KMS-11 (cell line): ENCODE measurements at regions not wholly inside any gene's neighbourhood (a gene's known extent, or its start where the extent isn't known, plus 50 kb on each side); places are given as distances from the start of the nearest gene placed in this dataset.

Experiments
- H2AFZ ChIP-seq: fragments of 200-600 bp; sonication (generic); 2 replicates; pipeline ENCODE4 v1.6.1; 2016; ENCODE audit warnings: antibody characterized with exemption, mixed run types, low read depth
- H3K27ac ChIP-seq: fragments of 200-600 bp; sonication (generic); 2 replicates; pipeline ENCODE4 v1.6.1; 2016; ENCODE audit warnings: mild to moderate bottlenecking, mixed run types
- H3K27me3 ChIP-seq: fragments of 200-600 bp; sonication (generic); 2 replicates; pipeline ENCODE4 v1.6.1; 2017; ENCODE audit warnings: mild to moderate bottlenecking, low read depth, mixed run types, moderate library complexity; ENCODE audit not compliant: insufficient read depth
- H3K36me3 ChIP-seq: fragments of 200-600 bp; sonication (generic); 2 replicates; pipeline ENCODE4 v1.6.1; 2017; ENCODE audit warnings: mild to moderate bottlenecking, mixed run types; ENCODE audit not compliant: insufficient read depth
- H3K4me1 ChIP-seq: fragments of 200-600 bp; sonication (generic); 2 replicates; pipeline ENCODE4 v1.6.1; 2016; ENCODE audit warnings: mild to moderate bottlenecking, low read depth, mixed run types; ENCODE audit not compliant: poor library complexity, severe bottlenecking
- H3K4me2 ChIP-seq: fragments of 200-600 bp; sonication (generic); 2 replicates; pipeline ENCODE4 v1.7.0; 2016; ENCODE audit warnings: mild to moderate bottlenecking, mixed run types
- H3K4me3 ChIP-seq: fragments of 200-600 bp; sonication (generic); IDR thresholded peaks from 2 replicates; pipeline ENCODE4 v1.6.1; 2017; ENCODE audit warnings: low read depth, low read length, mixed read lengths; ENCODE audit not compliant: insufficient read depth
- H3K79me2 ChIP-seq: fragments of 200-600 bp; sonication (generic); 2 replicates; pipeline ENCODE4 v1.6.1; 2016; ENCODE audit warnings: low read depth, mixed run types; ENCODE audit not compliant: insufficient read depth
- H3K9ac ChIP-seq: fragments of 200-600 bp; sonication (generic); 2 replicates; pipeline ENCODE4 v1.6.1; 2016; ENCODE audit warnings: mild to moderate bottlenecking, mixed run types
- H4K20me1 ChIP-seq: fragments of 200-600 bp; sonication (generic); 2 replicates; pipeline ENCODE4 v1.6.1; 2016; ENCODE audit warnings: mild to moderate bottlenecking, mixed run types; ENCODE audit not compliant: insufficient read depth
- CTCF ChIP-seq: fragments of 200-600 bp; sonication (generic); conservative IDR thresholded peaks from 2 replicates; pipeline ENCODE4 v1.6.1; 2017; ENCODE audit warnings: low read depth, mild to moderate bottlenecking, antibody characterized with exemption, low read length, moderate library complexity, mixed read lengths

- Histone ChIP-seq H2AFZ (no peak overlapping the region), H3K27me3 (no peaks in the 10 kb centered on the region), H3K36me3 (no peaks in the 10 kb centered on the region), H3K4me1 (no peaks in the 10 kb centered on the region), H3K27ac (no peak overlapping the region), H3K4me2 (no peak overlapping the region), H4K20me1 (no peaks in the 10 kb centered on the region), H3K4me3 (no peak overlapping the region), H3K79me2 (no peaks in the 10 kb centered on the region), H3K9ac (no peak overlapping the region)
- TF ChIP-seq CTCF = no peak
Measured at GRCh38 chr21:21661741-21662140, 663.5 kb downstream of the NCAM2 start.

GRCh38 chr21:21662776-21663175 lies 664.6 kb downstream of the NCAM2 start:
- no peak overlapping the region for H3K27ac ChIP-seq
- no peak for TF ChIP-seq CTCF
- no peak overlapping the region for H2AFZ ChIP-seq
- H3K4me3 ChIP-seq = no peak overlapping the region
- no peaks in the 10 kb centered on the region for H3K36me3 ChIP-seq
- H4K20me1 ChIP-seq = no peaks in the 10 kb centered on the region
- H3K27me3 ChIP-seq = no peaks in the 10 kb centered on the region
- H3K79me2 ChIP-seq = no peaks in the 10 kb centered on the region
- H3K9ac ChIP-seq = no peak overlapping the region
- no peak overlapping the region for H3K4me2 ChIP-seq
- H3K4me1 ChIP-seq = peaks cover 4% of the 10 kb centered on the region

GRCh38 chr21:21664871-21665270 lies 666.7 kb downstream of the NCAM2 start:
- Histone ChIP-seq H4K20me1 (no peaks in the 10 kb centered on the region), H3K4me3 (no peak overlapping the region), H3K79me2 (no peaks in the 10 kb centered on the region), H3K36me3 (no peaks in the 10 kb centered on the region), H3K27ac (no peak overlapping the region), H3K9ac (no peak overlapping the region), H2AFZ (no peak overlapping the region), H3K27me3 (no peaks in the 10 kb centered on the region), H3K4me2 (no peak overlapping the region), H3K4me1 (peaks cover 15% of the 10 kb centered on the region)
- no peak for TF ChIP-seq CTCF

GRCh38 chr21:21666689-21667088 lies 668.5 kb downstream of the NCAM2 start:
- Histone ChIP-seq H4K20me1 (no peaks in the 10 kb centered on the region), H3K27ac (no peak overlapping the region), H3K27me3 (no peaks in the 10 kb centered on the region)

More at GRCh38 chr21:21666689-21667088, 668.5 kb downstream of the NCAM2 start:
- Histone ChIP-seq H3K9ac (no peak overlapping the region), H2AFZ (no peak overlapping the region), H3K79me2 (no peaks in the 10 kb centered on the region), H3K4me2 (no peak overlapping the region), H3K4me1 (peaks cover 15% of the 10 kb centered on the region), H3K36me3 (no peaks in the 10 kb centered on the region), H3K4me3 (no peak overlapping the region)
- no peak for TF ChIP-seq CTCF
